OCI-LY7 (cell line): ENCODE measurements at regions not wholly inside any gene's neighbourhood (a gene's known extent, or its start where the extent isn't known, plus 50 kb on each side); places are given as distances from the start of the nearest gene placed in this dataset.

Experiments
- BruUV-seq: library from RNA; stranded (reverse); fragments of 400-500 nt; replicated peaks from 2 replicates; lab custom pipeline; 2021; lab: Mats Ljungman, UMichigan
- CTCF ChIA-PET: fragments of 300-600 bp; sonication (Branson Sonifier 250); formaldehyde crosslinking; loops from one replicate; lab custom pipeline; 2022; ENCODE audit warnings: antibody characterized with exemption; ENCODE audit not compliant: unreplicated experiment; lab: Charles Lee
- POLR2A ChIA-PET: fragments of 300-600 bp; sonication (Branson Sonifier 250); formaldehyde crosslinking; loops from one replicate; lab custom pipeline; 2022; ENCODE audit warnings: antibody characterized with exemption; lab: Charles Lee
- DNase-seq: peaks from one replicate; pipeline ENCODE4 v3.0.0-alpha.2; 2015; ENCODE audit warnings: low spot score
- H2AFZ ChIP-seq: fragments of 200-600 bp; sonication (generic), shearing (Covaris generic); 2 replicates; pipeline ENCODE4 v1.6.1; 2014; ENCODE audit warnings: mild to moderate bottlenecking, antibody characterized with exemption, low read length, moderate library complexity
- H3K27ac ChIP-seq: fragments of 200-600 bp; sonication (generic); 2 replicates; pipeline ENCODE4 v1.5.1; 2014; ENCODE audit warnings: mixed run types, low read depth, mild to moderate bottlenecking, moderate library complexity, low read length, inconsistent platforms; ENCODE audit not compliant: poor library complexity, severe bottlenecking
- H3K36me3 ChIP-seq: fragments of 200-600 bp; sonication (generic); 2 replicates; pipeline ENCODE4 v1.6.1; 2014; ENCODE audit warnings: mild to moderate bottlenecking, antibody characterized with exemption, low read length, moderate library complexity, mixed read lengths; ENCODE audit not compliant: insufficient read depth
- H3K4me1 ChIP-seq: fragments of 200-600 bp; sonication (generic); 2 replicates; pipeline ENCODE4 v1.5.1; 2014; ENCODE audit warnings: mild to moderate bottlenecking, low read length; ENCODE audit not compliant: insufficient read depth, poor library complexity, severe bottlenecking
- H3K4me2 ChIP-seq: fragments of 200-600 bp; sonication (generic); 2 replicates; pipeline ENCODE4 v1.6.1; 2014; ENCODE audit warnings: mild to moderate bottlenecking, low read length
- H3K4me3 ChIP-seq: fragments of 200-600 bp; sonication (generic); 2 replicates; pipeline ENCODE4 v1.5.1; 2014; ENCODE audit warnings: mild to moderate bottlenecking, low read depth, low read length; ENCODE audit not compliant: poor library complexity, severe bottlenecking
- H3K79me2 ChIP-seq: fragments of 200-600 bp; sonication (generic); 2 replicates; pipeline ENCODE4 v1.6.1; 2016; ENCODE audit warnings: low read depth, mild to moderate bottlenecking, low read length, moderate library complexity, mixed read lengths; ENCODE audit not compliant: insufficient read depth
- H3K9me2 ChIP-seq: fragments of 200-600 bp; sonication (generic); 2 replicates; pipeline ENCODE4 v1.6.1; 2016; ENCODE audit warnings: mild to moderate bottlenecking, low read length, mixed read lengths; ENCODE audit not compliant: insufficient read depth
- H3K9me3 ChIP-seq: fragments of 200-600 bp; sonication (generic); 2 replicates; pipeline ENCODE4 v1.6.1; 2014; ENCODE audit warnings: mild to moderate bottlenecking, mixed run types, low read length, mixed read lengths
- H4K20me1 ChIP-seq: fragments of 200-600 bp; sonication (generic); 2 replicates; pipeline ENCODE4 v1.6.1; 2014; ENCODE audit warnings: mild to moderate bottlenecking, antibody characterized with exemption, low read length, moderate library complexity, mixed read lengths; ENCODE audit not compliant: insufficient read depth
- EZH2phosphoT487 ChIP-seq: fragments of 200-600 bp; sonication (generic); IDR thresholded peaks from 2 replicates; pipeline ENCODE4 v1.6.1; 2018; ENCODE audit warnings: low read depth, borderline replicate concordance, mild to moderate bottlenecking, mixed run types, antibody characterized with exemption, low read length, moderate library complexity, mixed read lengths
- intact Hi-C: fragments of 100-400 bp; cut with micrococcal nuclease; formaldehyde crosslinking; loops from one replicate; pipeline ENCODE4 v1.10.0; 2022; ENCODE audit not compliant: unreplicated experiment
- TF ChIP-seq, protein P1 (sequence below): fragments of 200-600 bp; sonication (generic); conservative IDR thresholded peaks from 2 replicates; pipeline ENCODE4 v1.5.1; 2014; ENCODE audit warnings: mild to moderate bottlenecking, antibody characterized with exemption, low read length, moderate library complexity, mixed read lengths

DNA sequence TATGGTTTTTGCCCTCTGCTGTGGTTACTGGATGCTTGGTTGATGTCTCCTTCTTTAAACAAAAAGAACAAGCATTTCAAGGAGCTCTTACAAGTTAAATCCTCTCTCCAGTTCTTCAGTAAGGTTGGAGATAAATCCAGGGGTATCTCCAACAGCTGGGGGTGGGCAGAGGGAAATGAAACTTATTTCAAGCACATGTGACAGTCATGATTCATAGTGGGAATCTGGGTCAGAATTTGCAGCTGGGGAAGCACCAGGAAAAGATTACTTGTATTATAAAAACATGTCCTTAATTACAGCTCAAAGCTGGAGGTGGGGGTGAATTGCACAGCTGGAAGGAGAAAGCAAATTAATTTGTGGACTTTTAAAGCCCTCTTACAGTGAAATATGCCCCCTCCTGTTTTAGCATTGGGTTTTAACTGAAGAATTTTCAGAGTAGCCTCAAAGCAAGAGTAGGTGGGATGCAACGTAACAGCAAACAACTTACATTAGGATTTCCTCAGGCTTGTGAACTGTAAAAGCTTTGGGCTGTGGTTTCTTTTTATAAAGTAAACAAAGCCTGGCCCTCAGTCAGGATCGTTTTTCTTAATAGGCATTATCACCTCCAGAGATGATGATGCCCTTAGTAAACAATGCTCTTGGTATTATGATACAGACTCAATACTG, 596.4 kb downstream of the NYAP2 start:
- Histone ChIP-seq H3K9me2 (no peaks in the 10 kb centered on the region), H2AFZ (no peak overlapping the region), H3K9me3 (no peaks in the 10 kb centered on the region), H3K4me1 (no peaks in the 10 kb centered on the region), H3K27ac (no peak overlapping the region), H3K36me3 (no peaks in the 10 kb centered on the region), H3K4me2 (no peak overlapping the region), H4K20me1 (no peaks in the 10 kb centered on the region), H3K4me3 (no peak overlapping the region), H3K79me2 (no peaks in the 10 kb centered on the region)
- intact Hi-C loops = no loop called here
- no peak for TF ChIP-seq EZH2phosphoT487
- TF ChIP-seq, protein P1, sequence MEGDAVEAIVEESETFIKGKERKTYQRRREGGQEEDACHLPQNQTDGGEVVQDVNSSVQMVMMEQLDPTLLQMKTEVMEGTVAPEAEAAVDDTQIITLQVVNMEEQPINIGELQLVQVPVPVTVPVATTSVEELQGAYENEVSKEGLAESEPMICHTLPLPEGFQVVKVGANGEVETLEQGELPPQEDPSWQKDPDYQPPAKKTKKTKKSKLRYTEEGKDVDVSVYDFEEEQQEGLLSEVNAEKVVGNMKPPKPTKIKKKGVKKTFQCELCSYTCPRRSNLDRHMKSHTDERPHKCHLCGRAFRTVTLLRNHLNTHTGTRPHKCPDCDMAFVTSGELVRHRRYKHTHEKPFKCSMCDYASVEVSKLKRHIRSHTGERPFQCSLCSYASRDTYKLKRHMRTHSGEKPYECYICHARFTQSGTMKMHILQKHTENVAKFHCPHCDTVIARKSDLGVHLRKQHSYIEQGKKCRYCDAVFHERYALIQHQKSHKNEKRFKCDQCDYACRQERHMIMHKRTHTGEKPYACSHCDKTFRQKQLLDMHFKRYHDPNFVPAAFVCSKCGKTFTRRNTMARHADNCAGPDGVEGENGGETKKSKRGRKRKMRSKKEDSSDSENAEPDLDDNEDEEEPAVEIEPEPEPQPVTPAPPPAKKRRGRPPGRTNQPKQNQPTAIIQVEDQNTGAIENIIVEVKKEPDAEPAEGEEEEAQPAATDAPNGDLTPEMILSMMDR = no peak
- no TSS peak for BruUV-seq
- POLR2A ChIA-PET = interaction anchor here (0.5 to 1.0 kb wide), 4 partner anchors 8 to 106 kb away, joined by 3 to 4 read pairs (median 3); no protein-coding TSS in a partner anchor
- DNase-seq = no peak
- CTCF ChIA-PET = no interaction called here

DNA sequence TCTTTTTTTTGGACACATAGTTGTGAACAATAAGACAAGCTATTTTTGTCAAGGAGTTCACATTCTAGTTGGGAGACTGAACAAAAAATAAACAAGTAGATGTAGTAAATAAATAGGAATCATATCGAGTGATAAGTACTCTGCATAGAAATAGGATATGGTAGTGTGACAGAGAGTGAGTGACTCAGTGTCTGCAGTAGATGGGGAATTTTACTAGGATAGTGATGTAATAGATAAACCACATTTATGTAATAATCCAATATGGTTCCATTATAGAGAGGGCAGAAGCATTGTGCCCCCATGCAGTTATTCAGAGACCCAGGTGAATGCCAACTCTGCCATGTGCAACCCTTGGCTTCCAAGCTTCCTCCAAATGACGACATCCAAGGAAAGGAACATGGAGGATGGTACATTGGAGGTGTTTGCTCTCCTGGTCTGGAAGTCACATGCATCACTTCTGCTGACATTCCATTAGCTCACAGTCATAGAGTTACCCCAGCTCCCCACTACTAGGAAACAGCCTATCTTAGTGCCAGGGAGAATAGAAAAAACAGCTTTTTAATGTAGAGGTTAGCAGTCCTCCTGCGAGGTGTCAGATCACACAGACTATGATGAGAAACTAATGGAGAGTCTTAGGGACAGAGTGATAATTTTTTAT, 595.4 kb downstream of the NYAP2 start:
- Histone ChIP-seq H3K4me2 (no peak overlapping the region), H3K9me2 (no peaks in the 10 kb centered on the region), H3K9me3 (no peaks in the 10 kb centered on the region), H3K27ac (no peak overlapping the region), H3K79me2 (no peaks in the 10 kb centered on the region), H4K20me1 (no peaks in the 10 kb centered on the region), H3K4me1 (no peaks in the 10 kb centered on the region), H3K4me3 (no peak overlapping the region), H3K36me3 (no peaks in the 10 kb centered on the region), H2AFZ (no peak overlapping the region)
- intact Hi-C loops = no loop called here
- DNase-seq = no peak
- ChIA-PET CTCF (no interaction called here), POLR2A (interaction anchor here (0.5 to 1.0 kb wide), 5 partner anchors 9 to 107 kb away, joined by 3 to 4 read pairs (median 3); no protein-coding TSS in a partner anchor)
- TF ChIP-seq, protein P1 = no peak
- TF ChIP-seq EZH2phosphoT487 = no peak
- no TSS peak for BruUV-seq

DNA sequence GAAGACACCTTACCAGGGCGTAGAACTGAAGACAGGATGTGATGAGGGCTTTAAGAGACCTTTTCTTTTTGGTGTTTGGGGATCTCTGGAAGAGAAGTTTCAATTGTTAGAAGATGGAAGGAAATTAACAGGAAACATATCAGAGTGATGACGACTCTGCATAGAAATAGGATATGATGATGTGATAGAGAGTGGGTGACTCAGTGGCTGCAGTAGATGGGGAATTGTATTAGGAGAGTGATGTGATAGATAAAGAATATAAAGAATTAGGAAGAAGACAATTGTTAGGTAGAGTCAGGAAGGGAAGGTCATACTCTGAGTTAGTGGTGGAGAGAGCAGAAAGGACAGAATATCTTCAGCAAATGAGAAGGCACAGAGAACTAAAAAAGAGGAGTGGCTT, 593.9 kb downstream of the NYAP2 start:
- ChIA-PET POLR2A (no interaction called here), CTCF (no interaction called here)
- Histone ChIP-seq H3K9me3 (no peaks in the 10 kb centered on the region), H3K4me1 (no peaks in the 10 kb centered on the region), H3K4me3 (no peak overlapping the region), H3K79me2 (no peaks in the 10 kb centered on the region), H2AFZ (no peak overlapping the region), H3K36me3 (no peaks in the 10 kb centered on the region), H3K27ac (no peak overlapping the region), H3K4me2 (no peak overlapping the region), H3K9me2 (no peaks in the 10 kb centered on the region), H4K20me1 (no peaks in the 10 kb centered on the region)
- DNase-seq = no peak
- intact Hi-C loops = no loop called here
- no peak for TF ChIP-seq EZH2phosphoT487
- TF ChIP-seq, protein P1 = no peak
- BruUV-seq = no TSS peak
